Calu3 (cell line): ENCODE measurements at regions not wholly inside any gene's neighbourhood (a gene's known extent, or its start where the extent isn't known, plus 50 kb on each side); places are given as distances from the start of the nearest gene placed in this dataset.

Experiments used
- BruUV-seq: library from RNA; stranded (reverse); fragments of 400-500 nt; replicated peaks from 2 replicates; lab custom pipeline; 2021; lab: Mats Ljungman, UMichigan
- CTCF ChIA-PET: fragments of 300-600 bp; sonication (Branson Sonifier 250); formaldehyde crosslinking; loops from one replicate; lab custom pipeline; 2022; ENCODE audit warnings: antibody characterized with exemption; lab: Charles Lee
- DNase-seq: peaks from one replicate; pipeline ENCODE4 v3.0.0; 2022
- H3K27ac Mint-ChIP-seq: one replicate; pipeline ENCODE4 v1.8.0; 2022; ENCODE audit warnings: mixed read lengths; ENCODE audit not compliant: unreplicated experiment
- H3K27me3 Mint-ChIP-seq: one replicate; pipeline ENCODE4 v1.8.0; 2022; ENCODE audit warnings: mixed read lengths; ENCODE audit not compliant: unreplicated experiment
- H3K36me3 Mint-ChIP-seq: one replicate; pipeline ENCODE4 v1.8.0; 2022; ENCODE audit warnings: mild to moderate bottlenecking, moderate library complexity, mixed read lengths; ENCODE audit not compliant: insufficient read depth, unreplicated experiment
- H3K4me1 Mint-ChIP-seq: one replicate; pipeline ENCODE4 v1.8.0; 2022; ENCODE audit warnings: mild to moderate bottlenecking, low read depth, mixed read lengths; ENCODE audit not compliant: unreplicated experiment
- H3K4me3 Mint-ChIP-seq: one replicate; pipeline ENCODE4 v1.8.0; 2022; ENCODE audit warnings: mild to moderate bottlenecking, low read depth, moderate library complexity, mixed read lengths; ENCODE audit not compliant: unreplicated experiment
- H3K9me3 Mint-ChIP-seq: one replicate; pipeline ENCODE4 v1.8.0; 2022; ENCODE audit warnings: low read depth, mixed read lengths; ENCODE audit not compliant: unreplicated experiment
- intact Hi-C: fragments of 100-400 bp; cut with micrococcal nuclease; formaldehyde crosslinking; loops from one replicate; pipeline ENCODE4 v1.10.0; 2022; ENCODE audit not compliant: unreplicated experiment
- TF ChIP-seq, protein P1 (sequence below): fragments of 200-600 bp; IDR thresholded peaks from one replicate; pipeline ENCODE4 v1.8.0; 2022; ENCODE audit warnings: antibody characterized with exemption; ENCODE audit not compliant: unreplicated experiment

DNA sequence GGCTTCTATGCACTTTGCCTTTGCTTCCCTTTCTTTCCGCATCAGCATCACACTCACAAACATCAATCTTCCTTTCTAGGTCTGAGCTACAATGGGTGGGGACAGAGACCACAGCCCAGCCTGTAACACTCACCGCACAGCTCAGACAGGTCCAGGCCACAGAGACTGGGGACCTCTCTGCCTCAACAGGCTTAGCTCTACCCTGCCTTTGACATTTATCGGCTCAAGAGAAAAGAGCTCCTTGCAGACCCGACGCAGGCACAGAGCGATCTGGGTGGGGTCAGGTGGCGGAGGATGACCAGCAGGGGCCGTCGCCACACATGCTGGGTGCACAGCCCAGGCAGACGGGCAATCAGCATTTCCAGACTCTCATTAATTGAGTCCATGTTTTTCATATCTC, 837.3 kb downstream of the TBC1D22A start:
- H3K4me1 Mint-ChIP-seq: no peaks in the 10 kb centered on the region
- no peaks in the 10 kb centered on the region for H3K36me3 Mint-ChIP-seq
- TF ChIP-seq, protein P1, sequence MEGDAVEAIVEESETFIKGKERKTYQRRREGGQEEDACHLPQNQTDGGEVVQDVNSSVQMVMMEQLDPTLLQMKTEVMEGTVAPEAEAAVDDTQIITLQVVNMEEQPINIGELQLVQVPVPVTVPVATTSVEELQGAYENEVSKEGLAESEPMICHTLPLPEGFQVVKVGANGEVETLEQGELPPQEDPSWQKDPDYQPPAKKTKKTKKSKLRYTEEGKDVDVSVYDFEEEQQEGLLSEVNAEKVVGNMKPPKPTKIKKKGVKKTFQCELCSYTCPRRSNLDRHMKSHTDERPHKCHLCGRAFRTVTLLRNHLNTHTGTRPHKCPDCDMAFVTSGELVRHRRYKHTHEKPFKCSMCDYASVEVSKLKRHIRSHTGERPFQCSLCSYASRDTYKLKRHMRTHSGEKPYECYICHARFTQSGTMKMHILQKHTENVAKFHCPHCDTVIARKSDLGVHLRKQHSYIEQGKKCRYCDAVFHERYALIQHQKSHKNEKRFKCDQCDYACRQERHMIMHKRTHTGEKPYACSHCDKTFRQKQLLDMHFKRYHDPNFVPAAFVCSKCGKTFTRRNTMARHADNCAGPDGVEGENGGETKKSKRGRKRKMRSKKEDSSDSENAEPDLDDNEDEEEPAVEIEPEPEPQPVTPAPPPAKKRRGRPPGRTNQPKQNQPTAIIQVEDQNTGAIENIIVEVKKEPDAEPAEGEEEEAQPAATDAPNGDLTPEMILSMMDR: no peak
- no peak for DNase-seq
- CTCF ChIA-PET: no interaction called here
- no peak overlapping the region for H3K4me3 Mint-ChIP-seq
- no peak overlapping the region for H3K27ac Mint-ChIP-seq
- no TSS peak for BruUV-seq
- no peaks in the 10 kb centered on the region for H3K27me3 Mint-ChIP-seq
- intact Hi-C loops: no loop called here
- H3K9me3 Mint-ChIP-seq: peaks cover 14% of the 10 kb centered on the region

DNA sequence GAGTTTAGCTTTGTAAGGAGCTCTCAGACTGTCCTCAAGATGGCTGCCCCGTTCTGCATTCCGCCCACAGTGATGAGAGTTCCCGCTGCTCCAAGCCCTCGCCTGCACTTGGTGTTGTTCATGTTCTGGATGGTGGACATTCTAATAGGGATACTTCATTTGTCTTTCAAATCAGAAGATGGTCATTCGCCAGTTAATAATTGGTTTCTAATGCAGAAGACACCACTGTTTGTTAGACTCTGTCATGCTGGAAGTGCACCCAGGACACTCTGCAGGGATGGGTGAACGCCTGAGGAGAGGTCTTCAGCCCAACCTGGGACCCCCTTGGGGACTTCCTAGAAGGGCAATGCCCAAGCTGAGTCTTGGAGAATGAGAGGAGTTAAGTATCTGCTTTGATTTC, 836.4 kb downstream of the TBC1D22A start:
- Mint-ChIP-seq H3K9me3 (peaks cover 12% of the 10 kb centered on the region), H3K4me1 (no peaks in the 10 kb centered on the region), H3K4me3 (no peak overlapping the region), H3K27me3 (no peaks in the 10 kb centered on the region), H3K36me3 (no peaks in the 10 kb centered on the region), H3K27ac (no peak overlapping the region)
- no peak for DNase-seq
- no TSS peak for BruUV-seq
- TF ChIP-seq, protein P1: no peak
- CTCF ChIA-PET: no interaction called here
- intact Hi-C loops: no loop called here

DNA sequence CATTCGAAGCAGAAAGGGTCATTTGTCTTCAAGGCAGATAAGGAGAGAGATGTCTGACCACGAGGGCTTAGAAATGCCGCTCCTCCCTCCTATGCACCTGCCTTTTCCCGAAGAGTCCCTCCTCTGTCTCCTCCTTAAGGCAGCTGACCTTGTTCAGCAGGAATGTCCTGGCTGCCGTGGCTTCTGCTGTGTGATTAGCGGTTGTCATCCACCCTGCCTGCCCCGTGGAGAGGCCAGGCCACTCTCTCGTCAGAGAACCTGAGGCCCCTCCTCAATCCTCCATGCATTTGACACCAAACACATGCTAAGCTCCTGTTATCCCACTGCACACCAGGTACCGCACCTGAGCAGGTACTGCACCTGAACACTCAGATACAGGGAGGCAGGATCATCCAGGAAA, 834.6 kb downstream of the TBC1D22A start:
- intact Hi-C loops: no loop called here
- Mint-ChIP-seq H3K4me1 (no peaks in the 10 kb centered on the region), H3K4me3 (no peak overlapping the region), H3K9me3 (peaks cover 9% of the 10 kb centered on the region), H3K27ac (no peak overlapping the region), H3K27me3 (no peaks in the 10 kb centered on the region), H3K36me3 (no peaks in the 10 kb centered on the region)
- TF ChIP-seq, protein P1: no peak
- CTCF ChIA-PET: no interaction called here
- DNase-seq: no peak
- no TSS peak for BruUV-seq

DNA sequence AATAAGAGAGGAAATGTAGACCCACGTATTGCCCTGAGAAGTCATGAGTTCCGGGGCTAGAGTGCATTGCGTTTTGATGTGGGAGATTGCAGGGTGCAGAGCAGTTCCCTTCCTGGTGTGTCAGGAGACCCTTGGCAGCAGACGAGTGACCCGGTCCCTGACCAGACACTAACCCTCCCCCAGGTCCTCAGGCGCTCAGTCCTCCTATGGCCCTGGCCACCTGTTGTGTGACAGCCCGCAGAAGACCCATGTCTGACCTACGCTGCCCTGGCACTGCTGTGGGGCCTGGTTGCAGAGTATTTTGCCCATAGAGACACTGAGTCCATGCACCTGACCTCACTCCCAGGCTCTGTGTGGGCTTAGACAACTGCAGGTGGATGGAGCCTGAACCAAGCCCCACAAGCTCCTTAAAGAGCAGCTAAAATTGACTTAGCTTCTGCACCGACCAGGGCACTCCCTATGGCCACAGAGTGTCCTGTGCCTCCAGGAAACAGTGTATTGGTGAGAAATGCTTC, 833.8 kb downstream of the TBC1D22A start:
- CTCF ChIA-PET: no interaction called here
- H3K4me1 Mint-ChIP-seq: no peaks in the 10 kb centered on the region
- no peaks in the 10 kb centered on the region for H3K36me3 Mint-ChIP-seq
- no TSS peak for BruUV-seq
- H3K9me3 Mint-ChIP-seq: peaks cover 7% of the 10 kb centered on the region
- TF ChIP-seq, protein P1: no peak
- intact Hi-C loops: no loop called here
- no peak overlapping the region for H3K27ac Mint-ChIP-seq
- H3K27me3 Mint-ChIP-seq: no peaks in the 10 kb centered on the region
- no peak for DNase-seq
- no peak overlapping the region for H3K4me3 Mint-ChIP-seq
